K562 (cell line): ENCODE measurements at regions not wholly inside any gene's neighbourhood (a gene's known extent, or its start where the extent isn't known, plus 50 kb on each side); places are given as distances from the start of the nearest gene placed in this dataset.

Experiments used
- ATAC-seq: fragments of 200-7000 bp; cut with Tn5 transposase; 3 replicates; pipeline ENCODE4 v1.9.1; 2020; ENCODE audit warnings: moderate library complexity
- BruUV-seq: library from RNA; stranded (reverse); fragments of 400-500 nt; replicated peaks from 2 replicates; lab custom pipeline; 2021; lab: Mats Ljungman, UMichigan
- CTCF ChIA-PET: fragments of 300-600 bp; formaldehyde crosslinking; extraction: SDS; loops from one replicate; lab custom pipeline; 2021; ENCODE audit warnings: low intra/inter-chr PET ratio; lab: Yijun Ruan, JAX
- POLR2A ChIA-PET: fragments of 300-600, 350-650 bp; sonication (Branson Sonifier 250); formaldehyde crosslinking; extraction: SDS; loops from one replicate; lab custom pipeline; 2021; ENCODE audit warnings: antibody characterized with exemption, inconsistent platforms; lab: Yijun Ruan, JAX
- DNase-seq, 4 experiments: peaks; one replicate each; pipeline versions ENCODE4 v3.0.0 to v3.0.0-alpha.2; 2011 to 2018; ENCODE audit warnings: low spot score in 3 of 4, mixed read lengths in 3 of 4; ENCODE audit errors: extremely low read depth in 1 of 4
- FAIRE-seq: peaks from 2 replicates; lab custom pipeline; 2011; peaks lifted over from hg19 to GRCh38; lab: Jason Lieb, UNC
- H2AFZ ChIP-seq: 2 replicates; pipeline ENCODE4 v1.6.0; 2011; ENCODE audit warnings: low read depth, low read length, control low read depth, inconsistent platforms
- H3K27ac ChIP-seq: fragments of 200-600 bp; 3 replicates; pipeline ENCODE4 v1.8.0; 2011; ENCODE audit warnings: low read depth, mild to moderate bottlenecking, control low read depth, inconsistent platforms, low read length, moderate library complexity, mixed read lengths; ENCODE audit errors: extremely low read depth
- H3K27me3 ChIP-seq, 2 experiments: fragments of 300-600 bp in 1 of 2; 2 replicates in 1 of 2; 3 replicates in 1 of 2; pipeline versions ENCODE4 v1.6.0 to v1.8.0; 2011; ENCODE audit warnings: inconsistent platforms in 2 of 2, low read length in 2 of 2, mild to moderate bottlenecking in 1 of 2, mixed read lengths in 1 of 2, moderate library complexity in 1 of 2; ENCODE audit not compliant: control insufficient read depth in 2 of 2, insufficient read depth in 2 of 2
- H3K36me3 ChIP-seq: fragments of 300-600 bp; 3 replicates; pipeline ENCODE4 v1.8.0; 2011; ENCODE audit warnings: mild to moderate bottlenecking, low read length, inconsistent platforms; ENCODE audit not compliant: control insufficient read depth, insufficient read depth
- H3K4me1 ChIP-seq, 2 experiments: fragments of 200-600 bp in 1 of 2; replicated peaks in 1 of 2; 2 replicates in 1 of 2; 3 replicates in 1 of 2; pipeline versions ENCODE4 v1.5.1 to v1.8.0; 2011; ENCODE audit warnings: inconsistent platforms in 2 of 2, low read length in 2 of 2, mild to moderate bottlenecking in 1 of 2, mixed read lengths in 1 of 2, moderate library complexity in 1 of 2; ENCODE audit not compliant: control insufficient read depth in 2 of 2, insufficient read depth in 2 of 2
- H3K4me2 ChIP-seq: 2 replicates; pipeline ENCODE4 v1.6.1; 2011; ENCODE audit warnings: low read length, control low read depth, inconsistent platforms, mixed read lengths; ENCODE audit not compliant: insufficient read depth
- H3K4me3 ChIP-seq: fragments of 200-600 bp; sonication (generic), shearing (Covaris generic); 2 replicates; pipeline ENCODE4 v1.5.1; 2016; ENCODE audit warnings: control low read depth, inconsistent platforms
- H3K79me2 ChIP-seq: fragments of 200-600 bp; 3 replicates; pipeline ENCODE4 v1.8.0; 2011; ENCODE audit warnings: low read length, inconsistent platforms; ENCODE audit not compliant: control insufficient read depth, insufficient read depth
- H3K9ac ChIP-seq, 2 experiments: 2 replicates each; pipeline versions ENCODE4 v1.6.0 to v1.6.1; 2011; ENCODE audit warnings: low read depth in 2 of 2, low read length in 2 of 2, control low read depth in 1 of 2, inconsistent platforms in 1 of 2, mild to moderate bottlenecking in 1 of 2, mixed read lengths in 1 of 2; ENCODE audit not compliant: insufficient read depth in 1 of 2
- H3K9me1 ChIP-seq: one replicate; pipeline ENCODE4 v1.6.0; 2011; ENCODE audit warnings: inconsistent platforms, mild to moderate bottlenecking, low read length, moderate library complexity; ENCODE audit not compliant: control insufficient read depth, insufficient read depth
- H3K9me3 ChIP-seq: replicated peaks from 2 replicates; pipeline ENCODE4 v1.5.1; 2011; ENCODE audit warnings: low read depth, low read length, inconsistent platforms; ENCODE audit not compliant: control insufficient read depth, insufficient read depth
- H4K20me1 ChIP-seq: replicated peaks from 2 replicates; pipeline ENCODE4 v1.6.1; 2011; ENCODE audit warnings: low read length, inconsistent platforms, mixed read lengths; ENCODE audit not compliant: control insufficient read depth, insufficient read depth
- ASH1L ChIP-seq: fragments of 450-650 bp; IDR thresholded peaks from 2 replicates; pipeline ENCODE4 v1.6.1; 2018; ENCODE audit warnings: borderline replicate concordance, mild to moderate bottlenecking, low read depth; ENCODE audit not compliant: partially characterized antibody
- BRD4 ChIP-seq: fragments of 200-600 bp; sonication (generic); IDR thresholded peaks from 2 replicates; pipeline ENCODE4 v1.6.1; 2017; ENCODE audit warnings: inconsistent platforms
- DACH1 ChIP-seq: fragments of 450-650 bp; IDR thresholded peaks from 2 replicates; pipeline ENCODE4 v1.6.1; 2018; ENCODE audit not compliant: partially characterized antibody
- JUND ChIP-seq, 2 experiments: IDR thresholded peaks; 2 replicates in 1 of 2; 3 replicates in 1 of 2; pipeline ENCODE4 v1.6.1; 2011; ENCODE audit warnings: borderline replicate concordance in 2 of 2, low read depth in 2 of 2, low read length in 2 of 2, improper control_type of control experiment in 1 of 2, missing biosample characterization in 1 of 2, missing genetic modification characterization in 1 of 2, missing genetic modification reagents in 1 of 2
- MEIS2 ChIP-seq: fragments of 450-650 bp; IDR thresholded peaks from 2 replicates; pipeline ENCODE4 v1.6.1; 2014; ENCODE audit warnings: mild to moderate bottlenecking; ENCODE audit not compliant: partially characterized antibody
- MYNN ChIP-seq, 2 experiments: sonication (generic); formaldehyde crosslinking in 1 of 2; IDR thresholded peaks; 2 replicates each; pipeline versions ENCODE4 v1.5.0 to v1.6.1; 2016 to 2020; ENCODE audit warnings: antibody characterized with exemption in 1 of 2, missing genetic modification reagents in 1 of 2
- NFYB ChIP-seq: IDR thresholded peaks from 2 replicates; pipeline ENCODE4 v1.6.1; 2011; ENCODE audit warnings: mild to moderate bottlenecking, moderate library complexity; ENCODE audit not compliant: insufficient read length; ENCODE audit errors: extremely low read depth
- NR2C1 ChIP-seq, 2 experiments: fragments of 450-650 bp; IDR thresholded peaks; 2 replicates each; pipeline ENCODE4 v1.6.1; 2017; ENCODE audit warnings: mild to moderate bottlenecking in 2 of 2, antibody characterized with exemption in 1 of 2, inconsistent platforms in 1 of 2, missing compliant biosample characterization in 1 of 2, missing genetic modification characterization in 1 of 2
- RBFOX2 ChIP-seq: fragments of 200-400 bp; formaldehyde crosslinking; IDR thresholded peaks from 2 replicates; pipeline ENCODE4 v1.6.1; 2017; ENCODE audit warnings: low read depth, mild to moderate bottlenecking, low read length, moderate library complexity
- TAL1 ChIP-seq: fragments of 450-650 bp; IDR thresholded peaks from 2 replicates; pipeline ENCODE4 v1.6.1; 2016; ENCODE audit warnings: mild to moderate bottlenecking
- TARDBP ChIP-seq: fragments of 450-650 bp; IDR thresholded peaks from 2 replicates; pipeline ENCODE4 v1.6.1; 2016
- WGBS: fragments of 100-300 bp; shearing (Covaris generic); methylation state at CpG from one replicate; pipeline ENCODE4 v1.1.6; 2016; ENCODE audit warnings: low coverage, mixed read lengths; ENCODE audit not compliant: insufficient coverage; ENCODE audit errors: missing lambda C conversion rate; 5-methylcytosine and 5-hydroxymethylcytosine counted together
- in situ Hi-C: fragments of 300-500 bp; cut with MboI; formaldehyde crosslinking; loops from 4 replicates; pipeline ENCODE4 v1.15.0; 2018; ENCODE audit warnings: inconsistent platforms, mixed read lengths
- intact Hi-C: fragments of 100-400 bp; cut with micrococcal nuclease; formaldehyde crosslinking; loops from 2 replicates; pipeline ENCODE4 v1.14.2; 2022
- TF ChIP-seq, protein P1 (sequence below): fragments of 450-650 bp; formaldehyde crosslinking; IDR thresholded peaks from 2 replicates; pipeline ENCODE4 v1.4.0; 2020; ENCODE audit warnings: mild to moderate bottlenecking
- TF ChIP-seq, protein P2 (sequence below): fragments of 450-650 bp; IDR thresholded peaks from 2 replicates; pipeline ENCODE4 v1.7.0; 2016; ENCODE audit warnings: borderline replicate concordance
- TF ChIP-seq, protein P3 (sequence below), 2 experiments: IDR thresholded peaks; 2 replicates each; pipeline ENCODE4 v1.6.1; 2011; ENCODE audit warnings: borderline replicate concordance in 1 of 2, control low read depth in 1 of 2, low read depth in 1 of 2, low read length in 1 of 2, mild to moderate bottlenecking in 1 of 2, mixed read lengths in 1 of 2, moderate library complexity in 1 of 2; ENCODE audit not compliant: insufficient read depth in 1 of 2, insufficient read length in 1 of 2, poor library complexity in 1 of 2, severe bottlenecking in 1 of 2; ENCODE audit errors: extremely low read depth in 1 of 2
- TF ChIP-seq, protein P4 (sequence below): fragments of 250-450 bp; sonication (Bioruptor Pico); IDR thresholded peaks from 2 replicates; pipeline ENCODE4 v1.8.0; 2022; ENCODE audit warnings: moderate library complexity, mild to moderate bottlenecking, inconsistent platforms

DNA sequence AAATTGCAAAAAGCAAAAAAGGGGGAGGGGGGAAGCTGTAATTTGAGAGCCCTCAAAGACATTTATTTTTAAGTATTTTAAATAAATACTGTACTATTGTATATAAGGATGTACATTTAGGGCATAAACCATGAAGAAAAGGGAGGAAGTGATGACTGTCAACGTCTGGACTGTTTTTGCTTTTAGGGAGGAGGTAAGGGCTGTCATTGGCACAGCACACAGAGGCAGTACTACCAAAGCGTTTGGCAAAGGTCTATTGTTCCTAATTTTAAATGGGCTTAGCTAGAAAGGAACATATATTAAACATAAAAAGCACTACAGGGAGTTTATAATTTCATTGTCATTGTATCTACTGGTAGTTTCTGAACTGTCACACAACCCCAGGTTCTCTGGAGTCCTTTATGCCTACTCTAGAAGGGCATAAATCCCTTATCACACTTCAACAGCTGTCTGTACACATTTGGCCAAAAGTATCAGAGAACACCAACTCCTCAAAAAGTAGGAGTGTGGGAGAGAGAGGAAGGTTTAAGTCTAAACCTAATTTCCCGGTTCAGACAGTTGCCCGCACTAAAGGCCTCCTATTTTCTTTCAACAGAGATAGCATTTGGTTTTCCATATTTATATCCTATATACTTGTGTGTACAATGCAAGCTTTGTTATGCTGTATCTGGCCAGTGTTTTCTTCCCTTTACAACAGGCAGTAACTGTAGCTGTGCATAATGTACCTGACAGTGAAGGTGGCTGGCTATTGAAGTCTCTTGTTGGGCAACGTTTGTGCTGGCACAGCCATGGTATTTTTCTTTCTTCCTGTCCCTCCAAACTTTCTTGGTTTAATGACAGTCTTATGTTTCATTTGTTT, 406.2 kb downstream of the KLF5 start (continued):
- TF ChIP-seq, protein P1, sequence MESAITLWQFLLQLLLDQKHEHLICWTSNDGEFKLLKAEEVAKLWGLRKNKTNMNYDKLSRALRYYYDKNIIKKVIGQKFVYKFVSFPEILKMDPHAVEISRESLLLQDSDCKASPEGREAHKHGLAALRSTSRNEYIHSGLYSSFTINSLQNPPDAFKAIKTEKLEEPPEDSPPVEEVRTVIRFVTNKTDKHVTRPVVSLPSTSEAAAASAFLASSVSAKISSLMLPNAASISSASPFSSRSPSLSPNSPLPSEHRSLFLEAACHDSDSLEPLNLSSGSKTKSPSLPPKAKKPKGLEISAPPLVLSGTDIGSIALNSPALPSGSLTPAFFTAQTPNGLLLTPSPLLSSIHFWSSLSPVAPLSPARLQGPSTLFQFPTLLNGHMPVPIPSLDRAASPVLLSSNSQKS (CRISPR knock-in tag): no peak
- TF ChIP-seq MYNN (IDR thresholded peaks at IDR 0.05) (0 out of 2 replicates have a peak, but pooled peaks have one; percentile 34), MYNN (CRISPR knock-in tag; IDR thresholded peaks at IDR 0.05) (no peak), RBFOX2 (no peak), MEIS2 (peak; percentile 26), TAL1 (peak; percentile 78)
- TF ChIP-seq, protein P2, sequence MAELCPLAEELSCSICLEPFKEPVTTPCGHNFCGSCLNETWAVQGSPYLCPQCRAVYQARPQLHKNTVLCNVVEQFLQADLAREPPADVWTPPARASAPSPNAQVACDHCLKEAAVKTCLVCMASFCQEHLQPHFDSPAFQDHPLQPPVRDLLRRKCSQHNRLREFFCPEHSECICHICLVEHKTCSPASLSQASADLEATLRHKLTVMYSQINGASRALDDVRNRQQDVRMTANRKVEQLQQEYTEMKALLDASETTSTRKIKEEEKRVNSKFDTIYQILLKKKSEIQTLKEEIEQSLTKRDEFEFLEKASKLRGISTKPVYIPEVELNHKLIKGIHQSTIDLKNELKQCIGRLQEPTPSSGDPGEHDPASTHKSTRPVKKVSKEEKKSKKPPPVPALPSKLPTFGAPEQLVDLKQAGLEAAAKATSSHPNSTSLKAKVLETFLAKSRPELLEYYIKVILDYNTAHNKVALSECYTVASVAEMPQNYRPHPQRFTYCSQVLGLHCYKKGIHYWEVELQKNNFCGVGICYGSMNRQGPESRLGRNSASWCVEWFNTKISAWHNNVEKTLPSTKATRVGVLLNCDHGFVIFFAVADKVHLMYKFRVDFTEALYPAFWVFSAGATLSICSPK: no peak
- TF ChIP-seq, all 486 proteins: peak for 23

DNA sequence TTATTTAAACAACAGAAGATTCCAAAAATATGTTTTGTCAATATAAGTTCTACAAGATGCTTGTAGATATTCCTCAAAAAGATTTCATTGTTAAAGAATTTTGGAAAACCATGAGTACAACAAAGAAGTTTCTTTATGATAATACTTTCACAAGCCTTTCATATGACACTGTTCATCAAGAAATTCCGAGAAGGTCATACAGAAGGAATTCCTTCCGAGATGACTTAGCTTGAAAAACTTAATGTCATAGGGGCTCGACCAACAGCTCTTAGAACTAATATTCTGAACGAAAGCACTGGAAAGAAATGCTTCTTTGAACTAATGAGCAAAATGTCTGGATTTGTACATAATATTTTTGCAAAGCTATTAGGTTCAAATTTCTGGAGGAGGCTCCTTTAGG, 403.4 kb downstream of the KLF5 start:
- H3K9me1 ChIP-seq: no peaks in the 10 kb centered on the region
- H3K27me3 ChIP-seq: no peaks in the 10 kb centered on the region
- DNase-seq (no peak), FAIRE-seq (no peak), ATAC-seq (no peak)
- peaks cover 8 to 26% of the 10 kb centered on the region in 2 experiments; a peak in 3 of 5 replicates for H3K4me1 ChIP-seq
- H3K4me2 ChIP-seq: no peak overlapping the region
- no peak overlapping the region for H2AFZ ChIP-seq
- in situ Hi-C loops (no loop called here), intact Hi-C loops (no loop called here)
- H3K36me3 ChIP-seq: no peaks in the 10 kb centered on the region
- 23% methylated on average over 4 of the region's 4 CpGs for WGBS
- no peak overlapping the region for H3K27ac ChIP-seq
- no peaks in the 10 kb centered on the region for H3K79me2 ChIP-seq
- CTCF ChIA-PET: no interaction called here
- no TSS peak for BruUV-seq
- H3K4me3 ChIP-seq: no peak overlapping the region
- no peaks in the 10 kb centered on the region for H4K20me1 ChIP-seq
- H3K9ac ChIP-seq: no peak overlapping the region
- POLR2A ChIA-PET: no interaction called here
- no peaks in the 10 kb centered on the region for H3K9me3 ChIP-seq
- TF ChIP-seq DACH1 (no peak), ASH1L (no peak), TARDBP (no peak), NFYB (no peak), BRD4 (no peak), JUND (IDR thresholded peaks at IDR 0.05; ENCODE audit: borderline replicate concordance, low read depth, low read length) (no peak), JUND (tag; IDR thresholded peaks at IDR 0.05; ENCODE audit: borderline replicate concordance, low read depth, low read length) (no peak), NR2C1 (IDR thresholded peaks at IDR 0.05) (no peak), NR2C1 (tag; IDR thresholded peaks at IDR 0.05) (no peak)
- TF ChIP-seq, protein P3, sequence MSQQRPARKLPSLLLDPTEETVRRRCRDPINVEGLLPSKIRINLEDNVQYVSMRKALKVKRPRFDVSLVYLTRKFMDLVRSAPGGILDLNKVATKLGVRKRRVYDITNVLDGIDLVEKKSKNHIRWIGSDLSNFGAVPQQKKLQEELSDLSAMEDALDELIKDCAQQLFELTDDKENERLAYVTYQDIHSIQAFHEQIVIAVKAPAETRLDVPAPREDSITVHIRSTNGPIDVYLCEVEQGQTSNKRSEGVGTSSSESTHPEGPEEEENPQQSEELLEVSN (IDR thresholded peaks at IDR 0.05; ENCODE audit: borderline replicate concordance in 1 of 2, extremely low read depth in 1 of 2, insufficient read depth in 1 of 2, insufficient read length in 1 of 2, low read depth in 1 of 2, low read length in 1 of 2, poor library complexity in 1 of 2, severe bottlenecking in 1 of 2): no peak
- TF ChIP-seq, protein P4, sequence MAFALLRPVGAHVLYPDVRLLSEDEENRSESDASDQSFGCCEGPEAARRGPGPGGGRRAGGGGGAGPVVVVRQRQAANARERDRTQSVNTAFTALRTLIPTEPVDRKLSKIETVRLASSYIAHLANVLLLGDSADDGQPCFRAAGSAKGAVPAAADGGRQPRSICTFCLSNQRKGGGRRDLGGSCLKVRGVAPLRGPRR (CRISPR knock-in tag): no peak
